ENCODE measurements at regions not wholly inside any gene's neighbourhood (a gene's known extent, or its start where the extent isn't known, plus 50 kb on each side); places are given as distances from the start of the nearest gene placed in this dataset.

DNA sequence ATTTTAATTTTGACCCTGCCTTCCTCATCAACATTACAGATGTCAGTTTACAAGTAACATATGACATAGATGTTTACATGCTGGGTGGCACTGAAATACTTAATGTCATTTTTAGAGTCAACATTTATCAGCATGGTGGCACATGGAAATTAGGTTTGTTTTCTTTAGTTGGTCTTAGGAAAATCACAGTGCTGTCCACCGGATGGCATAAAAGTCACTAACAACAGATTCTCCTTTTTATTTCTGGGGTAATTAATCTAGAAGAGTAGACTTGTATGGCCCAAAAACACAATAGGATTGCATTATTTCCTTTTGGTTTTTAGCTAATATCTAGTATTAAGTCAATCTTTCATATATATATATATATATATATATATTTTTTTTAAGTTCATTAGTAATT is 88.6 kb upstream of the HHIP start:
- DNase-seq (ENCODE audit: low read depth, low spot score): no peak
- TF ChIP-seq, protein P1, sequence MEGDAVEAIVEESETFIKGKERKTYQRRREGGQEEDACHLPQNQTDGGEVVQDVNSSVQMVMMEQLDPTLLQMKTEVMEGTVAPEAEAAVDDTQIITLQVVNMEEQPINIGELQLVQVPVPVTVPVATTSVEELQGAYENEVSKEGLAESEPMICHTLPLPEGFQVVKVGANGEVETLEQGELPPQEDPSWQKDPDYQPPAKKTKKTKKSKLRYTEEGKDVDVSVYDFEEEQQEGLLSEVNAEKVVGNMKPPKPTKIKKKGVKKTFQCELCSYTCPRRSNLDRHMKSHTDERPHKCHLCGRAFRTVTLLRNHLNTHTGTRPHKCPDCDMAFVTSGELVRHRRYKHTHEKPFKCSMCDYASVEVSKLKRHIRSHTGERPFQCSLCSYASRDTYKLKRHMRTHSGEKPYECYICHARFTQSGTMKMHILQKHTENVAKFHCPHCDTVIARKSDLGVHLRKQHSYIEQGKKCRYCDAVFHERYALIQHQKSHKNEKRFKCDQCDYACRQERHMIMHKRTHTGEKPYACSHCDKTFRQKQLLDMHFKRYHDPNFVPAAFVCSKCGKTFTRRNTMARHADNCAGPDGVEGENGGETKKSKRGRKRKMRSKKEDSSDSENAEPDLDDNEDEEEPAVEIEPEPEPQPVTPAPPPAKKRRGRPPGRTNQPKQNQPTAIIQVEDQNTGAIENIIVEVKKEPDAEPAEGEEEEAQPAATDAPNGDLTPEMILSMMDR (IDR thresholded peaks at IDR 0.05; ENCODE audit: low read depth, low read length): peak; percentile 6
- no peak overlapping the region for H3K4me3 ChIP-seq (ENCODE audit: low read depth, low read length)
- in situ Hi-C loops (cut with HindIII; ENCODE audit: low sequenced_read_pairs): no loop called here

DNA sequence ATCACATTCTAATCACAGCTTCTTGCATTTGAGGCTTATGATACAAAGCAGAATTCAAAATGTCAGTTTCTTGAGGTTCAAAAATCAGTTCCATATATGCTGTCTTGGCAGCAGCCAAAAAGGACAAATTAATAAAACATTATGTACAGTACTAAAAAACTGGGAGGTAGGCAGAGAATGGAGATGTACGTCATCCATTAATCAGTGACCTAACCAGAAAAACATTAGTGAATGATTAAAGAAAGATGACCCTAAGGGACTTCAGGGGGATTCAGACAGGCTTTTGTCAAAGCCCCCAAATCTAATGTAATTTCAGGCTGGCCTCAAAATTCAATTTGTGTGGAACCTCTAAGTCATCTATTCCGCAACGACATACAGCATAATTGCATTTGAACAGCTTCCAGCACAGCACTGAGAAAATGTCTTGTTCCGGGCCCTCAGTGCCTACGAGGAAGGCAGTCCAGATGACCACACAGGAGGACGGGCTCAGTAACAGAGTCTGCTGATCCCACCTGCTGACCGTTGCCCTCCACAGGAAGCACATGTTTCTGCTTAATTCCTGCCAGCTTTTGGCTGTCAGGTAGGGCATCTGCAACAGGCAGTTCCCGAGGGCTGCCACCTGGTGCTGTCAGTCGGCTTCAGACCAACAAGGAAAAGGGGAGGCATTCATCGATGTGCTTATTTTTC is 83.8 kb upstream of the HHIP start:
- in situ Hi-C loops (cut with HindIII; ENCODE audit: low sequenced_read_pairs): no loop called here
- no peak for DNase-seq (ENCODE audit: low read depth, low spot score)
- TF ChIP-seq, protein P1 (IDR thresholded peaks at IDR 0.05; ENCODE audit: low read depth, low read length): no peak
- H3K4me3 ChIP-seq (ENCODE audit: low read depth, low read length): no peak overlapping the region

DNA sequence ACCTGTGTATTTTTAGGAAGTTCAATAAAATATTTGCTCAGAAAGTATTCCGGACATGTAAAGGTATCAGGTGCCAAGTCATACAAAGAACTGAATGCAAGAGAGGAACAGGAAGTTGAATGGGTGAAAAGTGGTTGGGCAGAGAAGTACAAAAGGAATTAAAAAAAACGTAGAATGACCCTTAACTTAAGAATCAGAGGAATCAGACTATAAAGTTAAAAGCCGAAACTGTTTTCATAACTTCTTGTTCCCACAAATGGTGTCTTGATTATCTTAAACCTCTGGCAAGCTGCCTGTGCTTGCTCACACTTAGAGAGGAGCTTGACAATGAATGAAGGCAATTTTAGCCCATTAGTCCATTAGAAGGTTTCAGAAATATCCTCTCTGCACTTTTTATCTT is 81.6 kb upstream of the HHIP start:
- no peak for DNase-seq (ENCODE audit: low read depth, low spot score)
- no peak overlapping the region for H3K4me3 ChIP-seq (ENCODE audit: low read depth, low read length)
- TF ChIP-seq, protein P1 (IDR thresholded peaks at IDR 0.05; ENCODE audit: low read depth, low read length): no peak
- in situ Hi-C loops (cut with HindIII; ENCODE audit: low sequenced_read_pairs): no loop called here

DNA sequence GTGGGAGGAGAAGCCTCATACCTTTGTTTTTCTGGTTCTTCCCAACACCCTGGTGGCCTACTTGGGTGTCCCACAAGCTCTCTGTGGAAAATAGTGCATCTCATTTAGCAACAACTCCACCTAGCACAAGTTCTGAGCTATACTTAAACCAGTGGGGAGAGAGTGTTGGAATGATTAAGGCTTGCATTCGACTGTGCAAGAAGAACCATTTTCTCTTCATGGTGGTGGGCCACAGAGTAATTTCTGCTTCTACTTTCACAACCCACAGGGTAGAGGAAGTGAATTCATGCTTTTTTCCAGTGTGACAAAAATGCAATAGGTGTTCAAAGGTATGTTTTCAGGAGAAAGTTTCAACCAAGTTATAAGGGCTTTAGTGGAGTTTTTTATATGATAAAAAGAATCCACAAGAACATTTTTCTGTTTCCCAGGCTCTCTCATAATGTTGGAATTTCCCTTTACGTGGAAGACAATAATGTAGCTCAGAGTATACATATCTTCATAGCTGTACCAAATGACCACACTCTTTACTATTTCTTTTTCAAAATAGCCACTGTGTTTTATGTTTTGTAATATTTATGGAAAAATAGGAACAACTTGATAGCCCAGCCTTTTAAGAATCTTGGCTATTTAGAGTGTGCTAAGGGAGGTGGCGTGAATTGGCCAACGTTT is 80.3 kb upstream of the HHIP start:
- no peak overlapping the region for H3K4me3 ChIP-seq (ENCODE audit: low read depth, low read length)
- in situ Hi-C loops (cut with HindIII; ENCODE audit: low sequenced_read_pairs): no loop called here
- TF ChIP-seq, protein P1 (IDR thresholded peaks at IDR 0.05; ENCODE audit: low read depth, low read length): no peak
- DNase-seq (ENCODE audit: low read depth, low spot score): peak; percentile 46

DNA sequence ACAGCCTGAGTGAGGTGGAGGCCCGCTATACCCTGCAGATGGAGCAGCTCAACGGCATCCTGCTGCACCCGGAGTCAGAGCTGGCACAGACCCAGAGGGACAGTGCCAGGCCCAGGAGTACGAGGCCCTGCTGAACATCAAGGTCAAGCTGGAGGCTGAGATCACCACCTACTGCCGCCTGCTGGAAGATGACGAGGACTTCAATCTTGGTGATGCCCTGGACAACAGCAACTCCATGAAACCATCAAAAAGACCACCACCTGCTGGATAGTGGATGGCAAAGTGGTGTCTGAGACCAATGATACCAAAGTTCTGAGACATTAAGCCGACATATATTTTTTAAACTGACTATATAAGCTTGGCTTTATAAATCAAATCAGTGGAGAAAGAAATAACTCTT is 73.3 kb upstream of the HHIP start:
- TF ChIP-seq, protein P1 (IDR thresholded peaks at IDR 0.05; ENCODE audit: low read depth, low read length): no peak
- no peak for DNase-seq (ENCODE audit: low read depth, low spot score)
- in situ Hi-C loops (cut with HindIII; ENCODE audit: low sequenced_read_pairs): no loop called here
- no peak overlapping the region for H3K4me3 ChIP-seq (ENCODE audit: low read depth, low read length)

DNA sequence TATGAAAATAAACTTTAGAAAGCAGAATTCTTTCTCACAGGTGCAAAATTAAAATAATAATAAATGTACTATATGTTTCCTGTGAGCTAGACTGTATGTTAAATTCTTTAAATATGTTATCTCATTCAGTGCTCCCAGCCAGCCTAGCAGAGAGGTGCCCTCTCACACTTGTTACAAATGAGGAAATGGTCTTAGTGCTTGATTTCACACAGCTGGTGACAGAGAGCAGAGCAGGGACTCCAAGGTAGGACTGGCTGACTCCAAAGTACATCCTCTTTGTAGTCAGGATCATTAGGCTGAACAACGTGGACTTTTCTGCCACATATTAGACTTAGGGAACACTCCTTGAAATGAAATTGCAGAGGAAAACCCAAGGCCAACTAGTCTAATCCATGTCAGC is 72.0 kb upstream of the HHIP start:
- no peak overlapping the region for H3K4me3 ChIP-seq (ENCODE audit: low read depth, low read length)
- no peak for DNase-seq (ENCODE audit: low read depth, low spot score)
- in situ Hi-C loops (cut with HindIII; ENCODE audit: low sequenced_read_pairs): no loop called here
- TF ChIP-seq, protein P1 (IDR thresholded peaks at IDR 0.05; ENCODE audit: low read depth, low read length): no peak
